Psoas muscle (tissue), 7 donors: ENCODE measurements at regions not wholly inside any gene's neighbourhood (a gene's known extent, or its start where the extent isn't known, plus 50 kb on each side); places are given as distances from the start of the nearest gene placed in this dataset.

Experiments
- ATAC-seq, 4 donors: fragments of 200-7000 bp; cut with Tn5 transposase; one replicate each; pipeline ENCODE4 v1.9.1; 2020; ENCODE audit warnings: moderate library complexity in 3 of 4, mild to moderate bottlenecking in 2 of 4
- DNase-seq, 2 donors: peaks; one replicate each; pipeline ENCODE4 v3.0.0-alpha.2; 2020
- H3K27ac ChIP-seq: fragments of 200-600 bp; one replicate; pipeline ENCODE4 v1.8.0; 2022
- H3K27me3 ChIP-seq, 3 donors: fragments of 200-600 bp in 1 of 3; one replicate each; pipeline versions ENCODE4 v1.6.1 to v1.8.0; 2013 to 2022; ENCODE audit warnings: low read length in 2 of 3, mild to moderate bottlenecking in 2 of 3, moderate library complexity in 1 of 3; ENCODE audit not compliant: insufficient read depth in 3 of 3
- H3K36me3 ChIP-seq, 2 donors: fragments of 200-600 bp in 1 of 2; one replicate each; pipeline versions ENCODE4 v1.6.1 to v1.8.0; 2013 to 2022; ENCODE audit warnings: low read depth in 1 of 2, mild to moderate bottlenecking in 1 of 2, moderate library complexity in 1 of 2; ENCODE audit not compliant: insufficient read depth in 1 of 2
- H3K4me1 ChIP-seq: fragments of 200-600 bp; one replicate; pipeline ENCODE4 v1.8.0; 2022
- H3K4me3 ChIP-seq: fragments of 200-600 bp; one replicate; pipeline ENCODE4 v1.8.0; 2022; ENCODE audit warnings: mild to moderate bottlenecking
- H3K9me3 ChIP-seq: fragments of 200-600 bp; one replicate; pipeline ENCODE4 v1.8.0; 2022
- WGBS, 3 donors: extraction: QIAGEN DNeasy Blood & Tissue Kit; methylation state at CpG; one replicate each; pipeline versions ENCODE4 v1.1.6 to v1.1.7; 2013; 5-methylcytosine and 5-hydroxymethylcytosine counted together
- intact Hi-C, 2 donors: fragments of 100-400 bp; cut with DNase I; formaldehyde crosslinking; loops; one replicate each; pipeline versions ENCODE4 v1.11.0 to v1.14.2; 2022
- TF ChIP-seq, protein P1 (sequence below): fragments of 200-600 bp; IDR thresholded peaks from one replicate; pipeline ENCODE4 v1.8.0; 2022; ENCODE audit warnings: antibody characterized with exemption
- donor health status: healthy with polysubstance abuse.
- donor health status: DM: no; HTN: no; CAD: no; lungs with moderate emphysema.
- donor health status: Bipolar disorder and iron deficiency.
- donor health status: healthy.
- donor health status: DM: yes; HTN: yes; CAD: no.
- donor health status: DM: no; HTN: no; CAD: no.
- donor health status: DM: yes; HTN: yes; CAD: no.

DNA sequence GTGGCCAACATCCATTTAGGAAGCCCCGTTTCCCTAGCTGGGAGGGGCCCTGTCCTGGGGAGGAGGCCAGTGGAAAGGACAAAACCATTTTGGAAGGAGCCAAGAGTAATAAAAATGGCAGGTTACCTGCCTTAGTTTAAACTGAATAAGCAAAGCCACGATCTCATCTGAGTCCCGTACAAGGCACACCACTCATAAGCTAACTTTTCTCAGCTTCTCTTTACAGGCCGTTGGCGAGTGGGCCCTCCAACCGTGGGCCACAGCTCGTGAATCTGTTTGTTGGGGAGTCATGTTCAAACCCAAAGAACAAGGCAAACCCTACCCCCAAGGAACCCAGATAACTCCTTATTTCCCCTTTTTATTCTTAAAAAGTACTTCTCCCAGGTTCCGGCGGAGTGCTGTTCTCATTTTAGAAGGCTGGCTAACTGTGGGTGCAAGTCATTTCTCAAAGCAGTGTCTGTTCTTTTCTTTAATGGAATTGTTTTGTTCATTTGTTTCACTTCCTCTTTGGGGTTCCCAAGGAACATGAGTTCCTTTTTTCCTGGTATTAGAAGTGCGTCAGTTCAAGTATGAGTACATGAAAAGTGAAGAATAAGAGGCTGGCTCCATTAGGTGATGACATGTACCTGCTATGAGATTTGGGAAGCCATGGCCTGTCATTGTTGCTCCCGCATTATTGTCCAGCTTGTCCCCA, 89.0 kb downstream of the PSMG1 start:
- WGBS, 3 donors, result 84 to 90% (median 87%) methylated on average over 11 of the region's 11 CpGs
- H3K27ac ChIP-seq, result peak overlapping the region; percentile 36
- H3K4me1 ChIP-seq, result peaks cover 12% of the 10 kb centered on the region
- intact Hi-C loops, result no loop called here
- ATAC-seq (no peak), DNase-seq (no peak)
- TF ChIP-seq, protein P1, sequence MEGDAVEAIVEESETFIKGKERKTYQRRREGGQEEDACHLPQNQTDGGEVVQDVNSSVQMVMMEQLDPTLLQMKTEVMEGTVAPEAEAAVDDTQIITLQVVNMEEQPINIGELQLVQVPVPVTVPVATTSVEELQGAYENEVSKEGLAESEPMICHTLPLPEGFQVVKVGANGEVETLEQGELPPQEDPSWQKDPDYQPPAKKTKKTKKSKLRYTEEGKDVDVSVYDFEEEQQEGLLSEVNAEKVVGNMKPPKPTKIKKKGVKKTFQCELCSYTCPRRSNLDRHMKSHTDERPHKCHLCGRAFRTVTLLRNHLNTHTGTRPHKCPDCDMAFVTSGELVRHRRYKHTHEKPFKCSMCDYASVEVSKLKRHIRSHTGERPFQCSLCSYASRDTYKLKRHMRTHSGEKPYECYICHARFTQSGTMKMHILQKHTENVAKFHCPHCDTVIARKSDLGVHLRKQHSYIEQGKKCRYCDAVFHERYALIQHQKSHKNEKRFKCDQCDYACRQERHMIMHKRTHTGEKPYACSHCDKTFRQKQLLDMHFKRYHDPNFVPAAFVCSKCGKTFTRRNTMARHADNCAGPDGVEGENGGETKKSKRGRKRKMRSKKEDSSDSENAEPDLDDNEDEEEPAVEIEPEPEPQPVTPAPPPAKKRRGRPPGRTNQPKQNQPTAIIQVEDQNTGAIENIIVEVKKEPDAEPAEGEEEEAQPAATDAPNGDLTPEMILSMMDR, result no peak
- no peaks in the 10 kb centered on the region for H3K27me3 ChIP-seq
- H3K9me3 ChIP-seq, result no peaks in the 10 kb centered on the region
- no peak overlapping the region for H3K4me3 ChIP-seq
- no peaks in the 10 kb centered on the region for H3K36me3 ChIP-seq

DNA sequence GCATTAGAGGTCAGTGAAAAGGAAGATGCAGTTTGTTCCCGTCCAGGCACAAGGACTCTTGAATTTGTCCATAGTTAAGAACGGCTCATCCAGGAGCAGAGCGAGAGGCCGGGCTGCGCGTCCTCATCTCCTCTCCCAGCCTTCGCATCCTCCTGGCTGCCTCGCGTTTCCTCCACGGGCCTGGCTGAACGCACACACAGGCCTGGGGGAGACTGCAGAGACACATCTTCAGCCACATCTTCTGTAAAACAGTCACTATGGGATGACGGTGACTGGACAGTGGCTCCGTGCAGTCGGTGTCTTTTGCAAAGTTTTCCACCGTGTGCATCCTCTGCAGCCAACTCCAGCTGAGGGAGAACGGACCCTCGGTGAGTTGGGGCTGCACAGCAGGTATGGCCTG, 89.7 kb downstream of the PSMG1 start:
- H3K36me3 ChIP-seq, result no peaks in the 10 kb centered on the region
- H3K27me3 ChIP-seq, result no peaks in the 10 kb centered on the region
- WGBS, 3 donors, result 92 to 97% (median 96%) methylated on average over 17 of the region's 17 CpGs
- intact Hi-C loops, result no loop called here
- H3K27ac ChIP-seq, result no peak overlapping the region
- peaks cover 19% of the 10 kb centered on the region for H3K4me1 ChIP-seq
- H3K9me3 ChIP-seq, result no peaks in the 10 kb centered on the region
- TF ChIP-seq, protein P1, result no peak
- no peak for ATAC-seq
- H3K4me3 ChIP-seq, result no peak overlapping the region
- no peak for DNase-seq

DNA sequence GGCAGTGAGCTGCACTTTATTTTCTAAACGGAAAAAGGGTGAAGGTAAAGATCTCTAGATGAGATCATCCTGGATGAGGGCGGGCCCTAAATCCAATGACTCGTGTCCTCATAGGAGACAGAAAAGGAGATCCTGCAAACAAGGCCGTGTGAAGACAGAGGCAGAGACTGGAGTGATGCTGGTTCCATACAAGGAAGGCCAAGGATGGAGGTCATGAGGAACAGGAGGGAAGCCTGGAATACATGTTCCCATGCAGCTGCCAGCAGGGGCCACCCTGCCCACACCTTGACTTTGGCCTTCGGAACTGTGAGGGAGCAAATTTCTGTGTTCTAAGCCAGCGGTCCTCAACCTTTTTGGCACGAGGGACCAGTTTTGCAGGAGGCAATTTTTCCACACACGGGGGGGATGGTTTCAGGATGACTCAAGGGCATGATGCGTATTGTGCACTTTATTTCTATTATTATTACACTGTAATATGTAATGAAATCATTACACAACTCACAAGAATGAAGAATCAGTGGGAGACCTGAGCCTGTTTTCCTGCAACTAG, 94.3 kb downstream of the PSMG1 start:
- H3K4me1 ChIP-seq, result peaks cover 27% of the 10 kb centered on the region
- peak in 1 of 2 donors; percentile 39 for DNase-seq
- intact Hi-C loops, result loop anchor here (2.0 to 10.0 kb wide), 4 partner anchors 34 to 182 kb away; no protein-coding TSS in a partner anchor
- H3K27ac ChIP-seq, result peak overlapping the region; percentile 97
- H3K36me3 ChIP-seq, result no peaks in the 10 kb centered on the region
- ATAC-seq, result peak; percentile 26 to 53 (median 42)
- TF ChIP-seq, protein P1, result no peak
- H3K27me3 ChIP-seq, result no peaks in the 10 kb centered on the region
- peak overlapping the region; percentile 66 for H3K4me3 ChIP-seq
- H3K9me3 ChIP-seq, result no peaks in the 10 kb centered on the region
- 44 to 62% (median 47%) methylated on average over 9 of the region's 9 CpGs for WGBS, 3 donors

GRCh38 chr21:39088031-39088370, 95.2 kb downstream of the PSMG1 start:
- TF ChIP-seq, protein P1, result no peak

More at GRCh38 chr21:39088031-39088370, 95.2 kb downstream of the PSMG1 start:
- Histone ChIP-seq H3K4me1 (peaks cover 31% of the 10 kb centered on the region), H3K27me3 (no peaks in the 10 kb centered on the region), H3K9me3 (no peaks in the 10 kb centered on the region), H3K27ac (peak overlapping the region; percentile 97), H3K36me3 (no peaks in the 10 kb centered on the region), H3K4me3 (peak overlapping the region; percentile 66)
- intact Hi-C loops, result loop anchor here (2.0 to 10.0 kb wide), 4 partner anchors 35 to 181 kb away; no protein-coding TSS in a partner anchor
- 22 to 35% (median 26%) methylated on average over 6 of the region's 6 CpGs for WGBS, 3 donors
- DNase-seq, result no peak
- peak; percentile 25 to 61 (median 51) for ATAC-seq
